Right kidney (tissue), 1 donor: ENCODE measurements at regions not wholly inside any gene's neighbourhood (a gene's known extent, or its start where the extent isn't known, plus 50 kb on each side); places are given as distances from the start of the nearest gene placed in this dataset.
"Not testable (repeated sequence)": the region's sequence is repeated elsewhere in the genome, so short reads cannot be mapped to it uniquely, and the experiment has no call there.

Experiments
- DNase-seq: peaks from one replicate; pipeline ENCODE4 v3.0.0-alpha.2; 2016

- DNase-seq, result no peak
Measured at GRCh38 chr21:15627823-15628222, 102.0 kb upstream of the USP25 start.

DNA sequence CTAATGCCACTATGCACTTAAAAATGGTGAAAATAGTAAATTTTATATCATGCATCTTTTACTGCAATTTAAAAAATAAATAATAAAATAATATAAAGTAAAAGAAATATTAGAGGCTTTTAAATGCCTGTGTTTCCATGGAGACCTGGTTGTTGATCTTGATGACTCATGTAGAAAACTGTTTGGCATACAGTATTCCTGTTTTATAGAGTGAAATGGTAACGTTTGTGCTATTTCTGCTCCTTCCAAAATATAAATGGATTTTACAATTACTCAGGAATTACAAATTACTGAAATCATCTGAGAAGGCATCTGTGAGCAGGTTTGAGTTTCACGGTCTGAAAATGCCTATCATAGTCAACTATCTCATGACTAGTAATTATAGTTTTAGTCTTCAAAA is 98.4 kb upstream of the USP25 start:
- no peak for DNase-seq

- DNase-seq, result not testable (repeated sequence)
Measured at GRCh38 chr21:15634541-15634940, 95.2 kb upstream of the USP25 start.

- no peak for DNase-seq
Measured at GRCh38 chr21:15638856-15639549, 90.8 kb upstream of the USP25 start.

DNA sequence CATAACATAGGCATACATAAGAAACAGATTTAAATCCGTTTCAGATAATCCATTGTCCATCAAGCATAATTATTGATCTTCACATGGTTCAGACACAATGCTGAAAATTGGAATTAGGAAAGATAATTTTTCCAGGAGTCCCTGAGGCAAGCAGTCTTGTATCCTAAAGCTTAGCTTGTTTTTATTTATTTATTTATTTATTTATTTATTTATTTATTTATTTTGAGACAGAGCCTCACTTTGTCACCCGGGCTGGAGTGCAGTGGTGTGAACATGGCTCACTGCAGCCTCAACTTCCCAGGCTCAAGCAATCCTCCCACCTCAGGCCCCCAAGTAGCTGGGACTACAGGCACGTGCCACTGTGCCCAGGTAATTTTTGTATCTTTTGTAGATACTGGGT is 89.7 kb upstream of the USP25 start:
- not testable (repeated sequence) for DNase-seq

DNA sequence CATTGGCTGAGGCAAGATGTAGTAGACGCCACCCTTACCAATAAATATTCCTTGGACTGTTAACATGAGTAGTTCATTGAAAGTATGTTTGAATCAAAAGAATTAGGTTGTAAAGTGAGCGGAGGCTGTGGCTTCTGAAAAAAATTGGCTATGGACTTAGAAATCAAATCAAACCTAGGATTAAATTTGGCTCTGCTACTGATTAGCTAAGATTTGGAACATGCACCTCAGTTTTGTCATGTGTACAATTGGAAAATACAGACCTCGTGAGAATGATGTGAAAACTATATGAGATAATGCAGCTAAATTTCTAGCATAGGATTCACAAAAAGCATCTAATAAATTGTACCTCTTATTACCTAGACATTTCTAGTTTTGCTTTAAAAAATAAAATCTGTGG is 85.3 kb upstream of the USP25 start:
- DNase-seq, result no peak

DNA sequence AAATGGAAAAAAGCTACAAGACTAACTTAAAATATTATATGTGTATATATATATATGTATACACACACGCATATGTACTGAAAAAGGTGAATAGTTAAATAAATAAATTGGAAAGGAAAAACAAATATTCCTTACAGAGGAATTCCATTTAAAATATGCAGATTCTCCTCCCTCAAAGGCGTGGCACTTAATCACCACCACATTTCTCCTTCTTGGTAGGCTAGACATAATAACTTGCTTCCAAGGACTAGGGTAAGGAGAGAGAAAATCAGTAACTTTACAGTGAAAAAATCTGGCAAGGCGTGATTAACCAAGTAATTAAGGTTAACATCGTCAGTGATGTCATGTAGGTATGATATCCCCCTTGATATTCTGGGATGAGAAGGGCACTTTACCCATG is 84.0 kb upstream of the USP25 start:
- no peak for DNase-seq

- no peak for DNase-seq
Measured at GRCh38 chr21:15650735-15651134, 79.0 kb upstream of the USP25 start.

DNA sequence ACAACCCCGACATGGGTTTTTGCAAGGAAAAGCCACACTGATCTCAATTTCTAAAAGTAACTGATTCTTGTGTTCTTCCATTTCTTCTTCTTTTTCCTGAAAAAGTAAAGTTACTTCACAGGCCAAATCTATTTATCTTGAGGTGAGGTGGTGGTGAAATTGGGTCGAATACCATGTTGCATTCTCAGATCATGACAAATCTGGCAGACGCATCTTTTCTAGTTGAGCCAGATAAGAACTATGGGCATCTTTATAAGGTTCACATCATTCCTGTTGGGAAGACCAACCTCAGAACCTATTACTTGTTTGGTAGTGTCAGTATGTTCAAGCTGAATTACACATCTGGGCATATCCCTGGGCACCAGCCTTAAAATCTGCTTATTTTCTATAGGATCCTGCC is 78.6 kb upstream of the USP25 start:
- no peak for DNase-seq

GRCh38 chr21:15653710-15654109 is 76.1 kb upstream of the USP25 start:
- no peak for DNase-seq

DNA sequence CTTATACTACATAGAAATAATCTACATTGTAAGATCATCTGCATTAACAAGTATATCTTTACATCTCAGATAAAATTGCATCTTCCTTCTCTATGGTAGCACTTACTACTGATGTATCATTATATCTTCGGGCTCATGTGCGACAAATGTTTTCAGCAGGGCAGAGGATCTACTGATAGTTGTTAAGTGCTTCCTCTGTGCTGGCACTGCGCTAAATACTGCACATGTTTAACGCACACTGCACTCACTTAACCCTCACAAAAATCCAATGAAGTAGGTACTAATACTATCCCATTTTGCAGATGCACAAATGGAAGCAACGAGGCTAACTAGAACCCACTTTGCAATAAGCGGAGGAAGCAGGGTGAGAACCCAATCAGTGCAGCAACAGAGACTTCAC is 75.6 kb upstream of the USP25 start:
- no peak for DNase-seq

GRCh38 chr21:15659753-15660422 is 69.9 kb upstream of the USP25 start:
- peak; percentile 46 for DNase-seq

DNA sequence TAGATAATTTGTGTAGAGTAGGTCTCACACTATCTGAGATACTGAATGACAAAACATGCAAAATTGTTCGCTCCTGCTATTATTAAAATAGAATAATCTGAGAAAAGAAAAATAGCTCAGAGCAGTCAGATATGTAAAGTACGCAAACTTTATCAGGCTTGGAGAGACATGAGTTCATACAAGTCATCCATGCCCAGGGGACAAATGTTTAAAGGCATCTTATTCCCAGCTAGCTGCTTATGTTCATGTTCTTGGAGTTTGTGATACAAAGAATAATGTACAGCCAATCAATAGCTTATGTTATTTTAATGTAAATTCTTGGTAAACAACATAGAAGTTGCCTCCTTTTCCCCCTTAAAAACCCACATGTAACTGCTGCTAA is 69.4 kb upstream of the USP25 start:
- DNase-seq, result peak; percentile 8

DNA sequence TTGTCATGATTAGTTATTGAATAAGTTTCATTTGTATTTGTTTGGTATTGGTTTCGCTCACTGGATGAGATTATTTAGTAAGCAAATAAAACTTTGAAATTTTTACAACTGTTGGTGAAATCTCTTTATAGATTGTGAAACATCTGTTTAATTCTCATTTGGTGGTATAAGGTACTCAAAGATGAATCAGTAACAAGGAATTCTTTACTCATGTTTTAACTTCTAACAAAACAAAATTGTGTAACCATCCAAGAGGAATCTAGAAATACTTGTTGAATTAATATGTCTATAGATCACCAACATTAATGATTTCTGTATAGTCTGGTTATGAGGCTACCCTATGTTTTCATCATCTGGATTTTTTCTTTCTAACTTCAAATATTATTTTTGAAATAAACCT is 62.8 kb upstream of the USP25 start:
- no peak for DNase-seq

GRCh38 chr21:15667819-15668218 is 62.0 kb upstream of the USP25 start:
- DNase-seq, result no peak

- DNase-seq, result no peak
Measured at GRCh38 chr21:15669247-15669646, 60.5 kb upstream of the USP25 start.

GRCh38 chr21:15671188-15671587 is 58.6 kb upstream of the USP25 start:
- DNase-seq, result no peak

DNA sequence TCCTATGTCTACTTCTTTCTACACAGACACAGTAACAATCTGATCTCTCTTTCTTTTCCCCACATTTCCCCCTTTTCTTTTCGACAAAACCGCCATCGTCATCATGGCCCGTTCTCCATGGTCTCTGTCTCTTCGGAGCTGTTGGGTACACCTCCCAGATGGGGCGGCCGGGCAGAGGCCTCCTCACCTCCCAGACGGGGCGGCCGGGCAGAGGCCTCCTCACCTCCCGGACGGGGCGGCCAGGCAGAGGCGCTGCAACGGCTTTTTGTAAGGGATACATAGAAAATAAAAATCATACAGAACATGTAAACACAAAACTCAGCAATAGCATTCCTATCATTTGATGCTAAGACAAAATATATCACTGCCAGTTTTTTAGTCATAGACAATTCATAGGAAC is 57.2 kb upstream of the USP25 start:
- DNase-seq, result not testable (repeated sequence)

DNA sequence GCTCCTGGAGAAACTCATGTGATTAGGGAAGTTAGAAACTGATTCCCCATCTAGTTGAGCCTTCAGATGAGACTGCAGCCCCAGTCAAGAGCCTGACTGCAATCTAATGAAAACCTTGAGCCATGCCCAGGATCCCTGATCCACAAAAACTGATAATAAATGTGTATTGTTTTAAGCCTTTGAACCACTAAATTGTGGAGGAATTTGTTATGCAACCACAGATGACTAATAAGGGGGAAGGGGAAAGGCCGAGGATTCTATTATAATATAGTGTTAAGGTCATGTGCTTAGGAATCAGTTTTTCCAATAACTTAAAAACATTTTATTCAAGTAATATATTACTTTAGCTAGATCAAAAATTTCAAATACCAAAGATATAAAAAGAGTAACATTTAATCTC is 52.8 kb upstream of the USP25 start:
- DNase-seq, result no peak

DNA sequence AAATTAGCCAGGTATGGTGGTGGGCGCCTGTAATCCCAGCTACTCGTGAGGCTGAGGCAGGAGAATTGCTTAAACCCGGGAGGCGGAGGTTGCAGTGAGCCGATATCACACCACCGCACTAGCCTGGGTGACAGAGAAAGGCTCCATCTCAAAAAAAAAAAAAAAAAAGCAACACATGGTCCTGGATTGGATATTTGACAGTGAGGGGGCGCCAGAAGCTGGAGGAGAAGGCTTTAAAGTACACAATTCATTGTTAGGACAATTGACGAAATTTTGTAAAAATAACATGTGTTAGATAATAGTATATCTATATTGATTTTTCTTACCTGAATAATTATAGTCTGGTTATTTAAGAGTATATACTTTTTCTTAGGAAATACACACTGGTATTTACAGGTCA is 50.2 kb upstream of the USP25 start:
- DNase-seq, result no peak
